ENCODE measurements at regions not wholly inside any gene's neighbourhood (a gene's known extent, or its start where the extent isn't known, plus 50 kb on each side); places are given as distances from the start of the nearest gene placed in this dataset.

GRCh38 chr14:71289536-71289935, 382.3 kb downstream of the PCNX1 start:
- peak; percentile 26 for DNase-seq (ENCODE audit: low spot score)

- no peak for DNase-seq (ENCODE audit: low spot score)
These were observed 383.0 kb downstream of the PCNX1 start for GRCh38 chr14:71290301-71290700.

- peak; percentile 17 for DNase-seq (ENCODE audit: low spot score)
These were observed 383.8 kb downstream of the PCNX1 start for GRCh38 chr14:71290960-71291466.

- DNase-seq (ENCODE audit: low spot score) = no peak
These were observed 388.9 kb downstream of the PCNX1 start for GRCh38 chr14:71296184-71296583.

- no peak for DNase-seq (ENCODE audit: low spot score)
These were observed 393.5 kb downstream of the PCNX1 start for GRCh38 chr14:71300566-71301330.

GRCh38 chr14:71301611-71302010, 394.4 kb downstream of the PCNX1 start:
- DNase-seq (ENCODE audit: low spot score) = no peak

GRCh38 chr14:71304690-71305089, 397.4 kb downstream of the PCNX1 start:
- DNase-seq (ENCODE audit: low spot score) = no peak

- DNase-seq (ENCODE audit: low spot score) = no peak
These were observed 401.4 kb downstream of the PCNX1 start for GRCh38 chr14:71308671-71309070.

- DNase-seq (ENCODE audit: low spot score) = no peak
These were observed 402.5 kb downstream of the PCNX1 start for GRCh38 chr14:71309756-71310155.

- DNase-seq (ENCODE audit: low spot score) = no peak
These were observed 403.8 kb downstream of the PCNX1 start for GRCh38 chr14:71311061-71311460.

- no peak for DNase-seq (ENCODE audit: low spot score)
These were observed 407.5 kb downstream of the PCNX1 start for GRCh38 chr14:71314717-71315116.

- DNase-seq (ENCODE audit: low spot score) = no peak
These were observed 410.3 kb downstream of the PCNX1 start for GRCh38 chr14:71317385-71318096.

- no peak for DNase-seq (ENCODE audit: low spot score)
These were observed 410.8 kb downstream of the PCNX1 start for GRCh38 chr14:71318097-71318459.

- no peak for DNase-seq (ENCODE audit: low spot score)
These were observed 412.4 kb downstream of the PCNX1 start for GRCh38 chr14:71319666-71320065.

GRCh38 chr14:71320107-71320733, 413.0 kb downstream of the PCNX1 start, which contains the start of gene SIPA1L1:
TSS of gene SIPA1L1 (plus strand) at chr14:71320476.
- peak; percentile 99 for DNase-seq (ENCODE audit: low spot score)

GRCh38 chr14:71320734-71321573, 413.7 kb downstream of the PCNX1 start:
- DNase-seq (ENCODE audit: low spot score) = peak; percentile 46

- DNase-seq (ENCODE audit: low spot score) = peak; percentile 5
These were observed 414.5 kb downstream of the PCNX1 start for GRCh38 chr14:71321574-71322315.

GRCh38 chr14:71322655-71323250, 415.5 kb downstream of the PCNX1 start:
- peak; percentile 47 for DNase-seq (ENCODE audit: low spot score)

GRCh38 chr14:71324767-71325272, 417.6 kb downstream of the PCNX1 start:
- peak; percentile 54 for DNase-seq (ENCODE audit: low spot score)

GRCh38 chr14:71327691-71328090, 420.4 kb downstream of the PCNX1 start:
- no peak for DNase-seq (ENCODE audit: low spot score)

- no peak for DNase-seq (ENCODE audit: low spot score)
These were observed 420.9 kb downstream of the PCNX1 start for GRCh38 chr14:71328183-71328582.
